ENCODE measurements at regions not wholly inside any gene's neighbourhood (a gene's known extent, or its start where the extent isn't known, plus 50 kb on each side); places are given as distances from the start of the nearest gene placed in this dataset.

GRCh38 chr9:14023285-14023684 is 290.7 kb downstream of the NFIB start:
- TF ChIP-seq ZFP3 (CRISPR knock-in tag; IDR thresholded peaks at IDR 0.05): no peak
- no peak for TF ChIP-seq TSHZ2 (CRISPR knock-in tag; IDR thresholded peaks at IDR 0.05)
- no peak for TF ChIP-seq CREB5 (CRISPR knock-in tag; IDR thresholded peaks at IDR 0.05; ENCODE audit: low read depth)
- TF ChIP-seq SNAI2 (CRISPR knock-in tag; IDR thresholded peaks at IDR 0.05): no peak
- no peak for TF ChIP-seq TOX (CRISPR knock-in tag; IDR thresholded peaks at IDR 0.05; ENCODE audit: borderline replicate concordance)
- no peak for TF ChIP-seq ARNTL (CRISPR knock-in tag; IDR thresholded peaks at IDR 0.05; ENCODE audit: borderline replicate concordance, low read depth)
- TF ChIP-seq CSDC2 (CRISPR knock-in tag; IDR thresholded peaks at IDR 0.05): no peak
- no peak for TF ChIP-seq ZC3H10 (CRISPR knock-in tag; IDR thresholded peaks at IDR 0.05)
- TF ChIP-seq ZFP30 (CRISPR knock-in tag; IDR thresholded peaks at IDR 0.05): no peak
- no peak for TF ChIP-seq GLIS3 (CRISPR knock-in tag; IDR thresholded peaks at IDR 0.05)
- TF ChIP-seq OSR1 (CRISPR knock-in tag; IDR thresholded peaks at IDR 0.05): no peak
- no peak for TF ChIP-seq PATZ1 (CRISPR knock-in tag; IDR thresholded peaks at IDR 0.05; ENCODE audit: borderline replicate concordance)
- no peak for TF ChIP-seq ZNF70 (CRISPR knock-in tag; IDR thresholded peaks at IDR 0.05)

Measured in SK-N-SH treated with all-trans-retinoic acid at 6 μM for 48 hours (cell line).